ENCODE measurements at regions not wholly inside any gene's neighbourhood (a gene's known extent, or its start where the extent isn't known, plus 50 kb on each side); places are given as distances from the start of the nearest gene placed in this dataset.

DNA sequence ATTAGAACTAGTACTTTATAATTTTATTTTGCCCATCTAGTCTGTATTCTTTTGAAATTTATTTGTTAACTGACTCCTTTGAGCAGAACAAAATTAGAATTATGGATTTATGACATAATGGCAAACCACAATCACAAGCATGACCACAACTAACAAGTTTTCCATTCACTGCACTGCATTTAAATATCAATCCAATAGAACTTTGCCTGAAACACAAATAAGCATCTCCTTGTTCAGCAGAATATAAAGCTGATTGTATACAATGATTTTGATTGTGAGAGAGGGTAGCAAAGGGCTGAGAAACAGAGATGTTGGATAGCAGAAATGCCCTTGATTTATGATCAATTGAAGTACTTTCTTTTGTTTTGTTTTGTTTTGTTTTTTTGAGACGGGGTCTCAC lies 495.5 kb upstream of the RGS18 start:
- H2AFZ ChIP-seq (ENCODE audit: low read depth, low read length): peak overlapping the region; percentile 41; the same call in 1 of the 2 replicates
- H3K9me3 ChIP-seq (replicated peaks; ENCODE audit: control insufficient read depth, insufficient read depth, low read depth, low read length): no peaks in the 10 kb centered on the region
- no peak overlapping the region for H3K4me2 ChIP-seq (ENCODE audit: insufficient read depth, low read length)
- intact Hi-C loops (cut with micrococcal nuclease) (no loop called here), in situ Hi-C loops (cut with MboI) (no loop called here)
- no peaks in the 10 kb centered on the region for H4K20me1 ChIP-seq (replicated peaks; ENCODE audit: control insufficient read depth, insufficient read depth, low read length)
- no TSS peak for BruUV-seq (replicated peaks)
- DNase-seq (ENCODE audit: extremely low read depth in 1 of 4, low spot score in 3 of 4) (no peak), ATAC-seq (no peak), FAIRE-seq (no peak)
- TF ChIP-seq TAL1 (IDR thresholded peaks at IDR 0.05) (no peak), ELF1 (tag; IDR thresholded peaks at IDR 0.05) (no peak), ZNF197 (CRISPR knock-in tag; IDR thresholded peaks at IDR 0.05; ENCODE audit: low read depth) (no peak), ZNF140 (CRISPR knock-in tag; IDR thresholded peaks at IDR 0.05) (no peak)
- TF ChIP-seq, protein P1, sequence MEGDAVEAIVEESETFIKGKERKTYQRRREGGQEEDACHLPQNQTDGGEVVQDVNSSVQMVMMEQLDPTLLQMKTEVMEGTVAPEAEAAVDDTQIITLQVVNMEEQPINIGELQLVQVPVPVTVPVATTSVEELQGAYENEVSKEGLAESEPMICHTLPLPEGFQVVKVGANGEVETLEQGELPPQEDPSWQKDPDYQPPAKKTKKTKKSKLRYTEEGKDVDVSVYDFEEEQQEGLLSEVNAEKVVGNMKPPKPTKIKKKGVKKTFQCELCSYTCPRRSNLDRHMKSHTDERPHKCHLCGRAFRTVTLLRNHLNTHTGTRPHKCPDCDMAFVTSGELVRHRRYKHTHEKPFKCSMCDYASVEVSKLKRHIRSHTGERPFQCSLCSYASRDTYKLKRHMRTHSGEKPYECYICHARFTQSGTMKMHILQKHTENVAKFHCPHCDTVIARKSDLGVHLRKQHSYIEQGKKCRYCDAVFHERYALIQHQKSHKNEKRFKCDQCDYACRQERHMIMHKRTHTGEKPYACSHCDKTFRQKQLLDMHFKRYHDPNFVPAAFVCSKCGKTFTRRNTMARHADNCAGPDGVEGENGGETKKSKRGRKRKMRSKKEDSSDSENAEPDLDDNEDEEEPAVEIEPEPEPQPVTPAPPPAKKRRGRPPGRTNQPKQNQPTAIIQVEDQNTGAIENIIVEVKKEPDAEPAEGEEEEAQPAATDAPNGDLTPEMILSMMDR (IDR thresholded peaks at IDR 0.05 in 2 of 3, conservative IDR thresholded peaks at IDR 0.05 in 1 of 3; ENCODE audit: insufficient read depth in 2 of 3, low read depth in 1 of 3, low read length in 3 of 3): no peak
- TF ChIP-seq, protein P2, sequence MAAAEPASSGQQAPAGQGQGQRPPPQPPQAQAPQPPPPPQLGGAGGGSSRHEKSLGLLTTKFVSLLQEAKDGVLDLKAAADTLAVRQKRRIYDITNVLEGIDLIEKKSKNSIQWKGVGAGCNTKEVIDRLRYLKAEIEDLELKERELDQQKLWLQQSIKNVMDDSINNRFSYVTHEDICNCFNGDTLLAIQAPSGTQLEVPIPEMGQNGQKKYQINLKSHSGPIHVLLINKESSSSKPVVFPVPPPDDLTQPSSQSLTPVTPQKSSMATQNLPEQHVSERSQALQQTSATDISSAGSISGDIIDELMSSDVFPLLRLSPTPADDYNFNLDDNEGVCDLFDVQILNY (CRISPR knock-in tag; IDR thresholded peaks at IDR 0.05): no peak
- H3K9ac ChIP-seq (ENCODE audit: insufficient read depth in 1 of 2, low read depth in 2 of 2, low read length in 2 of 2): no peak overlapping the region
- no peaks in the 10 kb centered on the region for H3K4me1 ChIP-seq (replicated peaks in 1 of 2; ENCODE audit: control insufficient read depth in 2 of 2, insufficient read depth in 2 of 2, low read length in 2 of 2)
- ChIA-PET POLR2A (no interaction called here), CTCF (ENCODE audit: low intra/inter-chr PET ratio) (no interaction called here)
- no peak overlapping the region for H3K27ac ChIP-seq (ENCODE audit: extremely low read depth, low read depth, low read length)
- H3K36me3 ChIP-seq (ENCODE audit: control insufficient read depth, insufficient read depth, low read length): no peaks in the 10 kb centered on the region
- no peak overlapping the region for H3K4me3 ChIP-seq
- H3K9me1 ChIP-seq (ENCODE audit: control insufficient read depth, insufficient read depth, low read length): no peaks in the 10 kb centered on the region
- H3K27me3 ChIP-seq (ENCODE audit: control insufficient read depth in 2 of 2, insufficient read depth in 2 of 2, low read length in 2 of 2): no peaks in the 10 kb centered on the region
- 20% methylated on average over 1 of the region's 1 CpG for WGBS (ENCODE audit: insufficient coverage, low coverage, missing lambda C conversion rate)
- H3K79me2 ChIP-seq (ENCODE audit: control insufficient read depth, insufficient read depth, low read length): no peaks in the 10 kb centered on the region
